ENCODE measurements at regions not wholly inside any gene's neighbourhood (a gene's known extent, or its start where the extent isn't known, plus 50 kb on each side); places are given as distances from the start of the nearest gene placed in this dataset.

DNA sequence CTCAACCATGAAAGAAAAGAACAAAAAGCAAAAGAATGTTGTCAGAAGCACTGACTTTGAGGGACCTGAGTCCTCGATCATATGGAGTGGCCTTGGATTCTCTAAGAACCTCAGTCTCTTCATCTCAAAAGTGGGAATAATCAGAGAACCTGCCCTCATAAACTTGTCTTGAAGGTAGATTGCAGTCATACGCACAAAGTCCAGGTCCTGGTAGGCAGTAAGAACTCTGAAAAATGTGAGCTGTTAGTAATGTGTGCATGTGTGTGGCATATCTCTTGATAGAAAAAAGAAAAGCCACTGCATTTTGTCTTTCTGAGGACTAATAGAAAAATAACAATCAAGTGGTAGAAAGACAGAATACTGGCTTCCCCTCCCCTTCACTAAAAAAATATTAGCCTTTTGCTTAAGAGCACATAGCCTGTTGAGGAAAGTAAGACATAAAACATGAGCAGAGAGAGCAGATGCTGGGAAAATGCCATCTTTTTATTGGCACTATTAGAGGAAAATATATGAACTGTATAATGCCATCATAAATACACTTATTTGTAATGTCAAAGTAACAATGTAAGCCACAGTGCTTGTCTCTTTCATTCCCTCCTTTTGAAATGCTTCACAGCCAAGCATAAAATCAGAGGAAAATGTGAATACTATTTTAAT, 205.1 kb upstream of the TBX3 start:
- DNase-seq (ENCODE audit: low read depth, low spot score): no peak
- H3K4me3 ChIP-seq (ENCODE audit: low read length): no peak overlapping the region

DNA sequence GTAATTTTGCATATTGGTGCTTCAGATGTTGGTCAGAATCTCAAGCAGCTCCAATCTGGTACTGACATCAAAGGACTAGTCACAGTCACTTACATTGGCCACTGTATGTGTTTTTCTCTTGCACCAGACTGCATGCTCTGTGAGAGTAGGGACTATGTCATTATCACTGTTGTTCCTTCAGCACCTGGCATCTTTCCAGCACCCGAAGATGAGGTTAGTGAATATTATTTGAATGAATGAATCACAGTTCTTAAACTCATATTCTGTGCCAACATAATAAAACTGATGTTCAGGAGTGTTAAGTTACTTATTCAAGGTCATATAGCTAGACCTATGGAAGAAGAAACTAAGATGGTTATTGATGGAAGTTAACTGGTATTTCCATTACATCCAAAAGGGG, 204.5 kb upstream of the TBX3 start:
- H3K4me3 ChIP-seq (ENCODE audit: low read length): no peak overlapping the region
- DNase-seq (ENCODE audit: low read depth, low spot score): no peak

DNA sequence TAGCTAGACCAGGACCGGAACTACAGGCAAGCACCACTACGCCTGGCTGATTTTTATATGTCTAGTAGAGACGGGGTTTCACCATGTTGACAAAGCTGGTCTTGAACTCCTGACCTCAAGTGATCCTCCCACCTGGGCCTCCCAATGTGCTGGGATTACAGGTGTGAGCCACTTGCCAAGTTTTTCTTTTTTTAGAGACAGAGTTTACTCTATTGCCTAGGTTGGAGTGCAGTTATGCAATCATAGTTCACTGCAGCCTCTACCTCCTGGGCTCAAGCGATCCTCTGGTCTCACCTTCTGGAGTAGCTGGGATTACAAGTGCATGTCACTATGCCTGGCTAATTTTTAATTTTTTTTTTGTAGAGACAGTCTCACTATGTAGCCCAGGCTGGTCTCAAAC, 201.5 kb upstream of the TBX3 start:
- no peak for DNase-seq (ENCODE audit: low read depth, low spot score)
- H3K4me3 ChIP-seq (ENCODE audit: low read length): no peak overlapping the region

DNA sequence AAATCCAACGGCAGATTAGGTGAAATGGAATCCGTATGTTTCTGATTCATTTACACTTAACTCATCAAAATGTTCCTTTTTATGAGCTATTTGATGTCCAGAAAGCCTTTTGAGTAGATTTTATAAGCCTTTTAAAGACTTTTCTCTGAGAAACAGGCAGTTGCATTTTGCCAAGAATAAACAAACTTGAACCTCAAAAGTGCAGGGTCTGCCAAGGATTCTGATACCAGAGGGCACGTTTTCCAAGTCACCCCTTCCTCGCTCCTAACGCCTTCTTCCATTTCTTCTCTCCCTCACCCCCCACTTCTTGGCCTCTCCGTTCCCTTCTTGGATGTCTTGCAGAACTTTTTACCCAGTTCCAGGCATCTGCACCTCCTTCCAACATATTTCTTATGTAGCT, 200.6 kb upstream of the TBX3 start:
- H3K4me3 ChIP-seq (ENCODE audit: low read length): no peak overlapping the region
- DNase-seq (ENCODE audit: low read depth, low spot score): no peak

DNA sequence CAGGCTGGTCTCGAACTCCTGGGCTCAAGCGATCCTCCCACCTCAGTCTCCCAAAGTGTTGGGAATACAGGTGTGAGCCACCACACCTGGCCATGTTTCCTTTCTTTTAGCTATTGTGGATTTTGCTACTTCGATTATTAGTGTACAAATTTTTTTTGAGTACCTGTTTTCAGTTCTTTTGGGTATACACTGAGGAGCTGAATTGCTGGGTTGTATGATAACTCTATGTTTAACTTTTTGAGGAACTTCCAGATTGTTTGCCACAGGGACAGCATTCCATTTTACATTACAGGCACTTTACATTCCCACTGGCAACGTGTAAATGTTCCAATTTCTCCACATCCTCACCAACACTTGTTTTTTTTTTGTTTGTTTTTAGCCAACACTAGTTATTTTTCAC, 198.1 kb upstream of the TBX3 start:
- DNase-seq (ENCODE audit: low read depth, low spot score): no peak

DNA sequence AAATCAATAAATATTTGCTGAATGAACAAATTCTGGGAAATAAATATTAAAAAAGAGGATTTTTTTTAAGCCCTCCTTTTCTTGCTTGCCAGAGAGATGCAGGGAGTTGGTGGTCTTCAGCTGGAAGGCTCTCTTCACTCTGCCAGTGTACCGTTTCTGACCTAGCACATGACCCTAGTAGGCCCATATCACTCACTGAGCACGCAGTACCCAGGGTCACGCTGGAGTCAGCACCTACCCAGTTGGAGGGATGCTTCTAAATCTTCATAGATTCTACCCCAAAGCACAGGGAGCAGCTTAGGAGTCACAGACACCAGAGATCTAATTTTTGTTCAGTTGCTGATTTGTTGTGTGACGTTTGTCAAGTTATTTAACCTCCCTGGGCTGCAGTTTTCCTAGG, 195.4 kb upstream of the TBX3 start:
- no peak overlapping the region for H3K4me3 ChIP-seq (ENCODE audit: low read length)
- DNase-seq (ENCODE audit: low read depth, low spot score): no peak

More for the DNA sequence above, 198.1 kb upstream of the TBX3 start:
- H3K4me3 ChIP-seq (ENCODE audit: low read length): no peak overlapping the region

DNA sequence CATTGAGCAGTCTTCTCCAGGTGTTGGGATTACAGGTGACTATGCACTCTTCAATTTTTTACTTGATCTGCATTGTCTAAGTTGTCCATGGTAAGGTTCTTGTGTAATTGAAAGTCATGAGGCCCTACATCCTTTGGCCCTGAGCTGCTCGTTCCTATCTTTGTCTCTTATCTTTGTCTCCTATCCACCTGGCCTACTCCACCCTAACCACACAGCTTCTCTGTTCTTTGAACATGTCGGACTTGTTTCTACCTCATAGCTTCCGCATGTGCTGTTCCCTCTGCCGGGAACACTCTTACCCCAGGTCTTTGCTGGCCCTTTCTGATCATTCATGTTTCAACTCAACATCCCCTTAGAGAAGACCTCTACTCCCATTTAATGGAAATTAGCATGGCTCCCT, 194.8 kb upstream of the TBX3 start:
- H3K4me3 ChIP-seq (ENCODE audit: low read length): no peak overlapping the region
- DNase-seq (ENCODE audit: low read depth, low spot score): no peak

DNA sequence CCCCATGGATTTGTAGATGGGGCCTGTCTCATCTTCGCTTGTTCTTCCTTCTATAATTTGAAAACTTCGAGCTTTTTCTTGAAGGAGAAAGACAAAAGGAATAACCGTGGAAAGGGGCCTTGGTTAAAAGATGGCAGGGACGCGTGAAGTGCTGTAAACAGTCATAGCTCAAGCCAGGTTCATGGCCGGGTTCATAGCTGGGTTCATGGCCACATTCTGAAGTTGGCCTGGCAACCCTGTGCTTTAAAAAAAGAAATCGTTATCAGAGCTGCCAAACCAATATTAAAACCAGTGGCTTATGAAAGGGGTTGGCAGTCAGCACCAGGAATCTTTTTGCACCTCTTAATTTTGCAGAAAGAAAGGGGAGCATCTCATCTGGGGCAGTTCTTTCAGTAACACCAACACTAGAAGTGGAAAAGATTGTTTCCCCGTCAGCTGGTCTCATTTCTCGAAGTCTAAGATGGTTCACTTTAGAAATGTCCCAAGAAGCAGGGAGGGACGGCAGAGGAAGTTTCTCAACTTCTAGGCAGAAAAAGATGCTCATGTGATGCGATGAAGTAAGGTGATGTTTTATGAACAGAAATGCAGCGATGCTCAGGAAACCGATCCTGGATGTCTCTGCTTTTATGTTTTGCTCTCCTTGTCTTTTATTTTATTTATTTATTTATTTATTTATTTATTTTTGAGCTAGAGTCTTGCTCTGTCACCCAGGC, 193.1 kb upstream of the TBX3 start:
- no peak overlapping the region for H3K4me3 ChIP-seq (ENCODE audit: low read length)
- no peak for DNase-seq (ENCODE audit: low read depth, low spot score)

DNA sequence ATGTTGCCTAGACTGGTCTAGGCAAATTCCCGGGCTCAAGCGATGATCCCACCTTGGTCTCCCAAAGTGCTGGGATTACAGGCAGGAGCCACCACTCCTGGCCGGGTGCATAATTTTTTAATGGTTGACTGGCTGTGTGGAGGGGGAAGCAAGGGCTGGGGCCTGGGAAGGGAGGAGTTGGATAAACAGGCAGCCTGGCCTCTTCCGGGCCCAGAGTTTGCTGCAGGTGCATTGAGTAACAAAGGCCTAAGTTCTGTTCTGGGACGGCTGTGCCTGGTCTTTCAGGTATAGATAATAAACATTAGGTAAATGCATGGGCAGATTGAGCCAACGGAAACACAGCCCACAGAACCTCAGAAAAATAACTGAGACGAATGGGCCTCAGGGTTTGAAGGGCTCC, 191.3 kb upstream of the TBX3 start:
- DNase-seq (ENCODE audit: low read depth, low spot score): no peak

DNA sequence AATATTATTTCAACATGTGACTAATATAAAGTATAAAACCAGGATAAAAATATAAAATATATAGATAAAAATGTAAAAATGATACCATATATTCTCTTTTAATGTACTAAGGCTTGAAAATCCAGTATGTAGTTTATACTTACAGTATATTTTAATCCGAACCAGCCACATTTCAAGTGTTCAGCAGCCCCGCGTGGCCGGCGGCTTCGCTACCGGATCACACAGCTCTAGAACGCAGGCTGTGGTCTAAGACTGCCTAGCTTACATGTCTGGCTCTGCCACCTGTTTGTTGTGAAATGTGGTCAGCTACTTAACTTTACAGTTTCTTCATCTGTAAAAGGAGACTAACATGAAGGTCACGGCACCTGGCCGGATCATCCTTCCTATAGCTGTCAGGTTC, 189.7 kb upstream of the TBX3 start:
- DNase-seq (ENCODE audit: low read depth, low spot score): no peak

More for the DNA sequence above, 191.3 kb upstream of the TBX3 start:
- H3K4me3 ChIP-seq (ENCODE audit: low read length): no peak overlapping the region

DNA sequence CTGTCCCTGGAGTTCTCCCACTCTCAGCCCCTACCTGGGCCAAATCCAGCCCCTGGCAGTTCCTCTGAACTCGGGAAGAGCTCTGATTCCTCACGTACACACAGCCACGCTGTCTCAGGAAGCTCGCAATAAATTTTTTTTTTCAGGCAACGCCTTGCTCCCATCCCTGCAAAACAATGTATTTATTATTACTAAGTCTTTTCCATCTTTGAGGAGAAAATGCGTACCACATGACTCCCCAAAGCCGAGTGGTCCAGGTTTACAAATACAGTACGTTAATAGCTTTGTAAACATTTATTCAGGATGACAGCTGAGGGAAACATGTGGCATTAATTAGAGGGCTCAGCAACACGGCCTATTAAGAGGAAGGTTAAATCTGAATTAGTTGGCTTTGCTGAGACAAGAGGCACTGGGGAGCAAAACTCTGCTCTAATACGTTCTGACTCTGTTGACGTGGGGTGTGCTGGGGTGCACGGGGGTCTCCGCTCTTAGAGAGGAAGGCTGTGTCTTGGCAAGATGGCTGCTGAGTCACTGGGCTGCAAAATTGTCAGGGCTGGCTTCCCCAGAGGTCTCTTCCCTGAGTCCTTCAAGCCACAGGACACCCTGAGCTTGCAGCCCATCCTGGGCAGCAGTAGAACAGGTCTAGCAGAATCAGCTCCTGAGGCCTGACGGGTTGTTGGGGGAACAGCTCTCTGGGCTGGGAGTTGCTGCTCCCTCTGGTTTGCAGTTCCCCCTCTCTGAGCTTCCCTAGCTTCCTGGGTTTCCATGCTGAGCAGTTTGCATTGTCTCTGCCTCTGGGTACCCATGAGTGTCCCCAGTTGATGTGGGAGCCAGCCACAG, 185.2 kb upstream of the TBX3 start:
- no peak for DNase-seq (ENCODE audit: low read depth, low spot score)
- no peak overlapping the region for H3K4me3 ChIP-seq (ENCODE audit: low read length)

More for the DNA sequence above, 189.7 kb upstream of the TBX3 start:
- H3K4me3 ChIP-seq (ENCODE audit: low read length): no peak overlapping the region

DNA sequence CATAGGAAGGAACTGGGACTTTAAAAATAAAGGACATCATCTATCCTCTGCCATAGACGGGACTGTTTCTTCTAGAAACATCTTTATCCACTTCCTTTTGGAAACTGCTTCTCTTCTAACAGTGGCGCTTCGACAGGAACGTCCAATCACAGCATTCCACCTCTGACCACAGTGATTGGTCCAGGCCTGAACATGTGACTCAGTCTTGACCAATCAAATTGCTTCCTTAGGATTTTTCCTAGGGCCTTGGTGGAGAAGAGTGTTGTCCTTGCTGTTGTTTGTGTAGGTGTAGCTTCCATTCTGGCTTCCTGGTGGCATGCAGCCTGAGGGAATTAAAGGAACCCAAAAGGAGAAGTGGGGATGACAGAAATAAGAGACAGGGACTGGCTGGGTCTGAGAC, 182.4 kb upstream of the TBX3 start:
- no peak overlapping the region for H3K4me3 ChIP-seq (ENCODE audit: low read length)

DNA sequence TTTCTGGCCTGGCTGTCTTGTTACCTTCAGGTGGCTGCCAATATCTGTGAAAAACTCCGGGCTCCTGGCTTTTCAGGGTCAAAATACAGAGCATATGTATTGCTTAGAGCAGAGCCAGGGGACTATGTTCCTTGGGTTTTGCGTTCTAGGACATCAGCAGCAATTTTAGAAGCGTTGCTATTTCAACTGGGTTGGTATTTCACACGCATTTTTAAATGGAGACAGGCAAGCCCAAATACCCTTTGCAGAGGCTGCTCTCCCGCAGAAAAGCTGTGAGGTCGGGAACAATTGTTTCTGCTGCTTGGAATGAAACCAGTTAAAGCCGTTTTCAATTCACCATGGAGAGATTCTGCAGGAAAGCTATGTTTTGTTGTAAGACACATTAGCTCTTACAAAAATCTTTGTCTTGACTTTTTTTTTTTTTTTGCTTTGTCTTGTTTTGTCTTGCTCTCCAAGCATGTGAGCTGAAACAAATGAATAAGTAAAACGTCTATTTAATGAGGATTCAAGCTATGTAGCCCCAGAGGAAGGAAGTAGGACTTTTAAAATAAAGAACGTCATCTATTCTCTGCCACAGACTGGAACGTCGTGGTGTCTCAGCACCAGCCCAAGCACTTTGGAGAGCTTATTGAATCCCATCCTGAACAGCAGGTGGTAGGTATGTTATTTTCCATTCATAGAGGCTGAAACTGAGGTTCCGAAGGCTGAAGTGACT, 181.0 kb upstream of the TBX3 start:
- no peak overlapping the region for H3K4me3 ChIP-seq (ENCODE audit: low read length)
- no peak for DNase-seq (ENCODE audit: low read depth, low spot score)

More for the DNA sequence above, 182.4 kb upstream of the TBX3 start:
- DNase-seq (ENCODE audit: low read depth, low spot score): no peak

DNA sequence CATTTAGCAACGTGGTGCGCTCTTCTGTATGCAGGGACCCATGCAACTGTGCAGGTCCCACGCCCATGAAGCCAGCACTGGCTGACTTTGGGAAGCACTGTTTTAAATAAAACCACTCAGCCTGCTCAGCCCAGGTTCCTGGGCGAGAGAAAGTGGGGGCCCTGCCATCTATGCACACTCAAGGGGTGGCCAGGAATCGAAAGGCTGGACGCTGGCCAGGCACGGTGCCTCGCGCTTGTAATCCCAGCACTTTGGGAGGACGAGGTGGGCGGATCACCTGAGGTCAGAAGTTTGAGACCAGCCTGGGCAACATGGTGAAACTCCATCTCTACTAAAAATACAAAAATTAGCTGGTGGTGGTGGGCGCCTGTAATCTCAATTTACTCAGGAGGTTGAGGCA, 179.9 kb upstream of the TBX3 start:
- no peak for DNase-seq (ENCODE audit: low read depth, low spot score)
- H3K4me3 ChIP-seq (ENCODE audit: low read length): no peak overlapping the region

DNA sequence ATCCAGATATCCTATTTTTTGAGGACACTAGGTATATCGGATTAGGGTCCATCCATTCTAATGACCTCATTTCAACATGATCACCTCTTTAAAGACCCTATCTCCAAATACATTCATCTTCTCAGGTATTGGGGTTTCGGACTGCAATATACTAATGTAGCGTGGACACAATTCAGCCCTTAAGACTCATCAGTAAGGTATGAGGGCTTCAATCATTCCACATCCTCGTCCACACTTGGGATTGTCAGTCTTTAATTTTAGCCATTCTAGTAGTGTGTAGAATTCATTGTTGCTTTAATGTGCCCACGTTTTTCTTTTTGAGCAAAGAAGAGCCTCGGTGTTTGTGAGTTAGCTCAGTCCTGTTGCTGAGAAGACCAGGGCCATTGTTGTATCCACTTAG, 177.0 kb upstream of the TBX3 start:
- H3K4me3 ChIP-seq (ENCODE audit: low read length): no peak overlapping the region

DNA sequence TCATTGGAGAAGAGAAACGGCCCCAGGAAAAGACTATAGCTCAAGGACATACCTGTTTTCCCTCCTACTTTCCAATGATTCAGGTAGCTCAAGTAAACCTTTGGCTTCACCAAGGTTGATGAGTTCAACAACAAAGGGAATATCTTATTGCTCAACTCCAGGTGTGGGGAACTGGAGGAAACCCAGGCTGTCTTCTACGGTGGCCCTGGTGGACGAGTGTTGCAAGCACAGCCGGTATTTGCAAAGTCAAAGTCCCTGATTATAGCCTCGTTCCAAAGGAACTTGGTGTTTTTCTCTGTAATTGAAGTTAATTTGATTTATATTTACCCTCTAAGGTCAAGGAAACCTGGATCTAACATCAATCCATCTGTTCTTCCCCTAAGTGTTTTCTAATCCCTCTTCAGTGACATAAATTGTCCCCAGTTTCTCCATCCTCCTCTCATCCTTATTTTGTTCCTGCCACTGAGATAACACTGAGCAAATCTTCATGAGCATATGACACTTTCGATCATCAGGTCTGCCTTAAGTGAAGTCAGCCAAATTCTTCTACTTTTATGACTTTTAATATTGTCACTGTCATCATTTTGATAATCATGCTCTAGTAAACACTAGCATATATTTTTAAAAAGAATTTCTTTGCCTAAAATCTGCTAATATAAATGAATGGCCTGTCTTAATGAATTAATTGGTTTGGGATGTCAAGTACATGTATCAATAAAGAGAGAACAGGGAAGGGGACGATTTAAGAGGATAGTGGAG, 174.6 kb upstream of the TBX3 start:
- DNase-seq (ENCODE audit: low read depth, low spot score): no peak
- H3K4me3 ChIP-seq (ENCODE audit: low read length): no peak overlapping the region

More for the DNA sequence above, 177.0 kb upstream of the TBX3 start:
- no peak for DNase-seq (ENCODE audit: low read depth, low spot score)

DNA sequence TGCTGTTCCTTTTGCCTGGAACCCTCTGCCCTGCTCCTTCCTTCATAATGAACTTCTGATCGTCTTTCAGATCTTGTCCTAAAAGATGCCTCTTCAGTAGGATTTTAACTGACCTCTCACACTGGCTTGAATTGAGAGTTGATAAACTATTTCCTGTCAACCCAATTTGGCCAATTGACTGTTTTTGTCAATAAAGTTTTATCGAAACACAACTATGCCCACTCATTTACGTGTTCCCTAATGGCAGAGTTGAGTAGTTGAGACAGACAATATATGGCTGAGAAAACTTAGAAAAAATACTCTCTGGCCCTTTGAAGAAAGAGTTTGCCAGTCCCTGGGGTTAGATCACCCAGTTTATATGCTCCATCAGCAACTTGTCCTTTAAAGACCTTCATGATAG, 171.7 kb upstream of the TBX3 start:
- no peak for DNase-seq (ENCODE audit: low read depth, low spot score)
- no peak overlapping the region for H3K4me3 ChIP-seq (ENCODE audit: low read length)

DNA sequence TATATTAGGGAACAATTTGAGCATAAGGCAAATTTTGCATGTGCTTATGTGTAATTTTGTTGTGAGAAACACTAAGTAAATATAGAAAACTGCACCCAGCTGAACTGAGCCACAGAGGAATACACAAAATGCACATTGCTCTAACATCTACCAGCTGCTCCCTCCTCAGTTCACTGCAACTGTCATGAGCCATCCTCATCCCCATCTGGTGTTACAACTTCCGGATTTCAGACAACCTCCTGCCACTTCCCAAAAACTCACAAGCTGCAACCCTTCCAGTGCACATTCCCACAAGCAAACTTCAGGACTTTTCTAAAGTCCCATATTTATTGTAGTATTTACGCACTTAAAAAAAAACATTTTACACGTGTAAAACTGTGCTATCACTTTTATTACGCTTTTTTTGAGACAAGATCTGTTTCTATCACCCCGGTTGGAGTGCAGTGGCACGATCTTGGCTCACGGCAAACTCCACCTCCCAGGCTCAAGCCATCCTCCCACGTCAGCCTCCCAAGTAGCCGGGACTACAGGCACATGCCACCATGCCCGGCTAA, 169.1 kb upstream of the TBX3 start:
- no peak overlapping the region for H3K4me3 ChIP-seq (ENCODE audit: low read length)
- no peak for DNase-seq (ENCODE audit: low read depth, low spot score)

DNA sequence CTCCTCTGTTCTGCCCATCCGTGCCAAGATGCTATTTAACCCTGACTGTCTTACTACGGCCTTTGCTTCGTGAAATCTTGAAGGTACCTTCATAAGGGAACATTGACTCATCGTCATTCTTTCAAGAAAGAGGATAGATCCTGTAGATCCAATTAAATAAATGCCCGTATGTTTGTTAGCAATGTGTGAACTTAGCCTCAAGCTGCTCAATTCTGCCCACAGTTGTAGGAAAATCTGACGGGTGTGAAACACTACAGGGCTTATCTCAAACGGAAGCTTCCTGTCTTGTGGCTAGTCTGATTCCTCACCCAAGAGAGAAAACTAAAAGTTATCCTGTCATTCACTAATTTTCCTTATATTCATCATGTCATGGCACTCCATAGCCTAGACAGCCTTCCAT, 168.0 kb upstream of the TBX3 start:
- no peak for DNase-seq (ENCODE audit: low read depth, low spot score)
- no peak overlapping the region for H3K4me3 ChIP-seq (ENCODE audit: low read length)

Data from Jurkat, Clone E6-1 (cell line).